NB4 (cell line): ENCODE measurements at regions not wholly inside any gene's neighbourhood (a gene's known extent, or its start where the extent isn't known, plus 50 kb on each side); places are given as distances from the start of the nearest gene placed in this dataset.

Source experiments
- CTCF ChIP-seq: IDR thresholded peaks from one replicate; pipeline ENCODE4 v1.5.1; 2012; ENCODE audit warnings: low read depth, low read length
- MAX ChIP-seq: IDR thresholded peaks from 2 replicates; pipeline ENCODE4 v1.6.1; 2011; ENCODE audit warnings: low read depth, low read length
- MYC ChIP-seq: IDR thresholded peaks from 2 replicates; pipeline ENCODE4 v1.6.1; 2011; ENCODE audit warnings: low read depth, low read length
- POLR2A ChIP-seq: IDR thresholded peaks from 2 replicates; pipeline ENCODE4 v1.6.1; 2011; ENCODE audit warnings: mild to moderate bottlenecking; ENCODE audit not compliant: insufficient read length; ENCODE audit errors: extremely low read depth

- no peak for TF ChIP-seq CTCF
- no peak for TF ChIP-seq POLR2A
- TF ChIP-seq MAX = no peak
- no peak for TF ChIP-seq MYC
Measured at GRCh38 chr4:126740687-126741086, 892.1 kb upstream of the INTU start.
